ENCODE measurements at regions not wholly inside any gene's neighbourhood (a gene's known extent, or its start where the extent isn't known, plus 50 kb on each side); places are given as distances from the start of the nearest gene placed in this dataset.

- no peak overlapping the region for H3K4me3 ChIP-seq
- TF ChIP-seq CTCF (IDR thresholded peaks at IDR 0.05) = no peak
- ATAC-seq (no peak), DNase-seq (no peak)
- no peaks in the 10 kb centered on the region for H3K27me3 ChIP-seq
- H3K27ac ChIP-seq = no peak overlapping the region
- intact Hi-C loops (cut with DNase I) = no loop called here
- H3K36me3 ChIP-seq = no peaks in the 10 kb centered on the region
- H3K9me3 ChIP-seq = no peaks in the 10 kb centered on the region
- no peaks in the 10 kb centered on the region for H3K4me1 ChIP-seq
Measured at GRCh38 chr20:24334830-24335229, 134.6 kb upstream of the SYNDIG1 start.

- ATAC-seq = no peak
Measured at GRCh38 chr20:24332956-24333355, 136.5 kb upstream of the SYNDIG1 start.

GRCh38 chr20:24331939-24332338, 137.5 kb upstream of the SYNDIG1 start:
- DNase-seq (no peak), ATAC-seq (no peak)
- Histone ChIP-seq H3K4me1 (no peaks in the 10 kb centered on the region), H3K4me3 (no peak overlapping the region), H3K36me3 (no peaks in the 10 kb centered on the region), H3K9me3 (no peaks in the 10 kb centered on the region), H3K27me3 (no peaks in the 10 kb centered on the region), H3K27ac (no peak overlapping the region)
- TF ChIP-seq CTCF (IDR thresholded peaks at IDR 0.05) = no peak
- intact Hi-C loops (cut with DNase I) = no loop called here

More at GRCh38 chr20:24332956-24333355, 136.5 kb upstream of the SYNDIG1 start:
- no peak for TF ChIP-seq CTCF (IDR thresholded peaks at IDR 0.05)
- Histone ChIP-seq H3K27ac (no peak overlapping the region), H3K9me3 (no peaks in the 10 kb centered on the region), H3K36me3 (no peaks in the 10 kb centered on the region), H3K4me3 (no peak overlapping the region), H3K27me3 (no peaks in the 10 kb centered on the region), H3K4me1 (no peaks in the 10 kb centered on the region)
- DNase-seq = no peak
- intact Hi-C loops (cut with DNase I) = no loop called here

DNA sequence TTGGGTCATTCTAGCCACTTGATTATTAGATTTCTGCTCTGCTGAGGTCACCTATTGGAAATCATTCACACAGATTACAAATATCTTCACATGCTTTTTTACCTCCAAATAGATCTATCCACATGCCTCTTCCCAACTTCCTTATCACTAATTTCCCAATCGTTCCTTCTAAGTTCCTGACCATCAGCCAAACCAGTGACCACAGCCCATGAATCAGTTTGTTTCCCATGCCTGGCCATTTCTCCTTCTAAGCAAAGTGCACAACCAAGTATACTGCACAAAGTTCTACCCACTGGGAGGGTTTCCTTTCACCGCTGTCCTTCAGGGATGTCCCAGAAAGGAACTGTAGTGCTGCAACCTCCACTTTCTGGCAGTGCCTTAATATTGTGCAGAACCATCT, 140.5 kb upstream of the SYNDIG1 start:
- DNase-seq (no peak), ATAC-seq (no peak)
- Histone ChIP-seq H3K27ac (no peak overlapping the region), H3K9me3 (no peaks in the 10 kb centered on the region), H3K27me3 (no peaks in the 10 kb centered on the region), H3K4me1 (no peaks in the 10 kb centered on the region), H3K36me3 (no peaks in the 10 kb centered on the region), H3K4me3 (no peak overlapping the region)
- intact Hi-C loops (cut with DNase I) = no loop called here
- no peak for TF ChIP-seq CTCF (IDR thresholded peaks at IDR 0.05)

DNA sequence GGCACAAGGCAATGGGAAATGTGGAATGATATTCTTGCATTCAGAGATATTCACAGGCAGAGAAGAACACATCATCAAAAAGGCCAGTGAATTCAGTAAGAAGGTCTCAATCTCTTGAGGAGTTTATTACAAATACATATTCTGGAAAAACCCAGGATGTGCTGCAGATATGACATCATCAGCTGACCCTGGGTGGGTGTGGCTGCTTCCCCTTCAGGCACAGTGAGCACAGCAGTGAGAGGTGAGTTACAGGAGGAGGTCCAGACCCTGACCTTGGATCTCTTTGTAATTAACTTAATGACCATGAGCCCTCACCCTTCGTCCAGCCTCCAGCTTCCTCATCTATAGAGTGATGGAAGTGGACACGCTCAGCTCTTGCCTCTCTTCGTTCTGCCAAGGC, 147.5 kb upstream of the SYNDIG1 start:
- intact Hi-C loops (cut with DNase I) = no loop called here
- H3K36me3 ChIP-seq = no peaks in the 10 kb centered on the region
- no peaks in the 10 kb centered on the region for H3K9me3 ChIP-seq
- no peaks in the 10 kb centered on the region for H3K4me1 ChIP-seq
- no peak for TF ChIP-seq CTCF (IDR thresholded peaks at IDR 0.05)
- no peak for DNase-seq
- no peak for ATAC-seq
- no peak overlapping the region for H3K27ac ChIP-seq
- no peaks in the 10 kb centered on the region for H3K27me3 ChIP-seq
- no peak overlapping the region for H3K4me3 ChIP-seq
